ENCODE measurements at regions not wholly inside any gene's neighbourhood (a gene's known extent, or its start where the extent isn't known, plus 50 kb on each side); places are given as distances from the start of the nearest gene placed in this dataset.

DNA sequence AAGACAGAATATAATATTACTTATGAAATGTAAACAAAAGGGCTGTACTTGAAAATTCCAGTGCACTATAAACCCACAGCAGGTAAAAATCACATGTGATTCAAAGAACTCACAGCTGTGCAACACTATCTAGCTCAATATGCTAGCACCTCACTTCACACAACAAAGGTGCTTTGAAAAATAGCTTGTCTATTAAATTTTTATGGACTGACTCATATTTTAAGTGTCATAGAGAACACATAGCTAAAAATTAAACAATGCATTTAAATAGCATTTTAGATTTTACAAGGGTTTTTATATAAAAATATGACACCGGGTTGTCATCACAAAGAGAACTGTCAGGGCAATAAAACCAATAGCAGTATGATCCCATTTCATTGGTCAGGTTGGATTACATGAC is 1390.5 kb upstream of the TENM4 start:
- TF ChIP-seq GLIS3 (CRISPR knock-in tag; IDR thresholded peaks at IDR 0.05) (no peak), ZNF565 (CRISPR knock-in tag; conservative IDR thresholded peaks at IDR 0.05; ENCODE audit: low read depth) (no peak), ZNF70 (CRISPR knock-in tag; IDR thresholded peaks at IDR 0.05) (no peak), ARNTL (CRISPR knock-in tag; IDR thresholded peaks at IDR 0.05; ENCODE audit: borderline replicate concordance, low read depth) (no peak), TOX (CRISPR knock-in tag; IDR thresholded peaks at IDR 0.05; ENCODE audit: borderline replicate concordance) (no peak)
- TF ChIP-seq, protein P1, sequence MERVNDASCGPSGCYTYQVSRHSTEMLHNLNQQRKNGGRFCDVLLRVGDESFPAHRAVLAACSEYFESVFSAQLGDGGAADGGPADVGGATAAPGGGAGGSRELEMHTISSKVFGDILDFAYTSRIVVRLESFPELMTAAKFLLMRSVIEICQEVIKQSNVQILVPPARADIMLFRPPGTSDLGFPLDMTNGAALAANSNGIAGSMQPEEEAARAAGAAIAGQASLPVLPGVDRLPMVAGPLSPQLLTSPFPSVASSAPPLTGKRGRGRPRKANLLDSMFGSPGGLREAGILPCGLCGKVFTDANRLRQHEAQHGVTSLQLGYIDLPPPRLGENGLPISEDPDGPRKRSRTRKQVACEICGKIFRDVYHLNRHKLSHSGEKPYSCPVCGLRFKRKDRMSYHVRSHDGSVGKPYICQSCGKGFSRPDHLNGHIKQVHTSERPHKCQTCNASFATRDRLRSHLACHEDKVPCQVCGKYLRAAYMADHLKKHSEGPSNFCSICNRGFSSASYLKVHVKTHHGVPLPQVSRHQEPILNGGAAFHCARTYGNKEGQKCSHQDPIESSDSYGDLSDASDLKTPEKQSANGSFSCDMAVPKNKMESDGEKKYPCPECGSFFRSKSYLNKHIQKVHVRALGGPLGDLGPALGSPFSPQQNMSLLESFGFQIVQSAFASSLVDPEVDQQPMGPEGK (CRISPR knock-in tag; IDR thresholded peaks at IDR 0.05; ENCODE audit: borderline replicate concordance): no peak

Measured in SK-N-SH treated with all-trans-retinoic acid at 6 μM for 48 hours (cell line).